ENCODE measurements at regions not wholly inside any gene's neighbourhood (a gene's known extent, or its start where the extent isn't known, plus 50 kb on each side); places are given as distances from the start of the nearest gene placed in this dataset.

DNA sequence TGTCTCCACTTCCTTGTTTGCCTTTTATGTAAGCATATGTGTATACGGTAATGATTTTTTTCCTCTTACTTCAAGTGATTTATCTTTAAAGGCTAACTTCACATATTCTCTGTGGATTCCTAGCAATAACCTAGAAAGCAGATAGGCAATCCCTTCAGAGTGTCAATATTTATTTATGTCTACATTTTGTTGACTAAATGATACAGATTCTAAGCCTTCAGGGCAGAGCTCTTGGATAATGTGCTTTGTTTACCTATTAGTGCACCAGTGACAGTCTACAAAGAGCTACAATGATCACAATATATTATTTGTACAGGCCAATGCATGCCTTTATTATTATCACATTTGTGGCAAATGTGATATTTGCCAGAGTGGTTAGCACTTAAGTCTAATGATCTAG is 406.2 kb downstream of the EFNB2 start:
- H3K27ac Mint-ChIP-seq = no peak overlapping the region
- no peak for DNase-seq

DNA sequence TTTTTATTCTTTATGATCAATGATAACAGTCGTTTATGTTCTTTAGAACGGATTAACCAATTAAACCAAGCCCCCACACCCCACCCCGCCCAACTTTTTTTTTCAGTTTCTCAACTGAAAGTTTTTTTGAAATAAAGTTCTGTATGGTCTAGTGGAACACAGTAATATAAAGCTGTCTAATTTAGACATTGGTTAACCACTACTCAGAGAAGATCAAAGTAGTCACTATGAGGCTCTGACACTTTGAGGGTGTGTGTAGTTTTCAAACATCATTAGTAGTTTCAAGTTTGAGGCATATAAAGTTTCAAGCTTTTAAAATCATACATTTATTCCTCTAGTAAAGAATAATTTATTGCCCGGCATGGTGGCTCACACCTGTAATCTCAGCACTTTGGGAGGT is 413.2 kb downstream of the EFNB2 start:
- H3K36me3 Mint-ChIP-seq (ENCODE audit: low read depth) = no peaks in the 10 kb centered on the region
- TF ChIP-seq, protein P1, sequence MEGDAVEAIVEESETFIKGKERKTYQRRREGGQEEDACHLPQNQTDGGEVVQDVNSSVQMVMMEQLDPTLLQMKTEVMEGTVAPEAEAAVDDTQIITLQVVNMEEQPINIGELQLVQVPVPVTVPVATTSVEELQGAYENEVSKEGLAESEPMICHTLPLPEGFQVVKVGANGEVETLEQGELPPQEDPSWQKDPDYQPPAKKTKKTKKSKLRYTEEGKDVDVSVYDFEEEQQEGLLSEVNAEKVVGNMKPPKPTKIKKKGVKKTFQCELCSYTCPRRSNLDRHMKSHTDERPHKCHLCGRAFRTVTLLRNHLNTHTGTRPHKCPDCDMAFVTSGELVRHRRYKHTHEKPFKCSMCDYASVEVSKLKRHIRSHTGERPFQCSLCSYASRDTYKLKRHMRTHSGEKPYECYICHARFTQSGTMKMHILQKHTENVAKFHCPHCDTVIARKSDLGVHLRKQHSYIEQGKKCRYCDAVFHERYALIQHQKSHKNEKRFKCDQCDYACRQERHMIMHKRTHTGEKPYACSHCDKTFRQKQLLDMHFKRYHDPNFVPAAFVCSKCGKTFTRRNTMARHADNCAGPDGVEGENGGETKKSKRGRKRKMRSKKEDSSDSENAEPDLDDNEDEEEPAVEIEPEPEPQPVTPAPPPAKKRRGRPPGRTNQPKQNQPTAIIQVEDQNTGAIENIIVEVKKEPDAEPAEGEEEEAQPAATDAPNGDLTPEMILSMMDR (IDR thresholded peaks at IDR 0.05) = no peak
- DNase-seq = no peak
- H3K27me3 Mint-ChIP-seq (ENCODE audit: insufficient read depth) = peaks cover 1% of the 10 kb centered on the region; the same call in 1 of the 2 replicates
- peaks cover 42% of the 10 kb centered on the region for H3K4me1 Mint-ChIP-seq (ENCODE audit: low read depth)
- H3K4me3 Mint-ChIP-seq = no peak overlapping the region
- no peak overlapping the region for H3K27ac Mint-ChIP-seq
- no peaks in the 10 kb centered on the region for H3K9me3 Mint-ChIP-seq

More for the DNA sequence above, 406.2 kb downstream of the EFNB2 start:
- Mint-ChIP-seq H3K9me3 (peaks cover 18% of the 10 kb centered on the region), H3K36me3 (ENCODE audit: low read depth) (peaks cover 18% of the 10 kb centered on the region), H3K4me1 (ENCODE audit: low read depth) (peaks cover 29% of the 10 kb centered on the region), H3K4me3 (no peak overlapping the region), H3K27me3 (ENCODE audit: insufficient read depth) (peaks cover 9% of the 10 kb centered on the region)
- TF ChIP-seq, protein P1 (IDR thresholded peaks at IDR 0.05) = no peak

DNA sequence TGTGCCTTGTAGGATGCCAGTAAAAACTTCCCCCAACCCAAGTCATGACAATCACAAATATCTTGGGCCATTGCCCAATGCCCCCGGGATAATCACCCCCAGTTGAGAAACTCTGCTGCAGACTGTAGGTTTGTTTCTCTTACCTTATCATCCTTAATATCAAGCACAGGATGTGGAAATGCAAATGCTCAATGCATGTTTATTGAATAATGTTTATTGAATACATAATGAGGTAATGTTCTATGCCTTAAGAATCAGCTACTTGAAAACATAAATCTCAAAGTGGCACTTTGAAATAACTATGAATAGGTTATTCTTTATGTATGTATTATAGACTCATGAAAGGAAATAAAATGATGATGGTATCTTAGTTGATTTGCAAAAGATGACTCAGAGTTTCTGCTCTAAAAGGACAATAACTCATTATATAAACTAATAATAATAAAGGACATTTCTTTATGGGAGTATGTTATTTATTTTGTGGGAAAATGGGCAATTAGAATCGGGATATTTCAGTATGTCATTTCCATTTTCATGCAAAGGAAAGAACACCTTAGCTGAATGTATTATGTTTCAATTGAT is 414.2 kb downstream of the EFNB2 start:
- TF ChIP-seq, protein P1 (IDR thresholded peaks at IDR 0.05) = no peak
- Mint-ChIP-seq H3K27me3 (ENCODE audit: insufficient read depth) (peaks cover 1% of the 10 kb centered on the region; the same call in 1 of the 2 replicates), H3K9me3 (no peaks in the 10 kb centered on the region), H3K36me3 (ENCODE audit: low read depth) (no peaks in the 10 kb centered on the region), H3K4me3 (no peak overlapping the region), H3K4me1 (ENCODE audit: low read depth) (peaks cover 52% of the 10 kb centered on the region), H3K27ac (no peak overlapping the region)
- no peak for DNase-seq

DNA sequence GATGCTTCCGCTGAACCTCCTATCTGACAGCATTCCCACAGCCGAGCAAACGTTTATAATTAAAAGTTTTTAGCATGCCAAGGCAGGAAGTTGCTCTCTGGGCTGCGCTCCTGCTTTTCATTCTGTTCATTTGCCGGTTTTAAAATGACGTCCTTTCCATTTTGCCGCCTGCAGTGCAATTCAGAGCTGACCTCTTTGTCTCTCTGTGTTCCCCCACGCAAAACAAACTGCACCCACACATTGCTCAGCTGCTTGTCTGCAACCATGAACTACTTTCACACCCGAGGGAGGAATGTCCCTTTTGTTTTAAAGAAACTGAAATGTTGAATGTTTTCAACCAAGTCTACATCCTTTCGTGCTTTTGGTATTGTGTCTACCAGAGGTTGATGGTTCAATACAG is 416.5 kb downstream of the EFNB2 start:
- H3K4me1 Mint-ChIP-seq (ENCODE audit: low read depth) = peaks cover 75% of the 10 kb centered on the region
- TF ChIP-seq, protein P1 (IDR thresholded peaks at IDR 0.05) = no peak
- no peaks in the 10 kb centered on the region for H3K9me3 Mint-ChIP-seq
- H3K27ac Mint-ChIP-seq = no peak overlapping the region; the same call in 1 of the 2 replicates
- H3K27me3 Mint-ChIP-seq (ENCODE audit: insufficient read depth) = peaks cover 1% of the 10 kb centered on the region; the same call in 1 of the 2 replicates
- H3K36me3 Mint-ChIP-seq (ENCODE audit: low read depth) = no peaks in the 10 kb centered on the region; the same call in 1 of the 2 replicates
- H3K4me3 Mint-ChIP-seq = peak overlapping the region; percentile 16; the same call in 1 of the 2 replicates
- DNase-seq = no peak

DNA sequence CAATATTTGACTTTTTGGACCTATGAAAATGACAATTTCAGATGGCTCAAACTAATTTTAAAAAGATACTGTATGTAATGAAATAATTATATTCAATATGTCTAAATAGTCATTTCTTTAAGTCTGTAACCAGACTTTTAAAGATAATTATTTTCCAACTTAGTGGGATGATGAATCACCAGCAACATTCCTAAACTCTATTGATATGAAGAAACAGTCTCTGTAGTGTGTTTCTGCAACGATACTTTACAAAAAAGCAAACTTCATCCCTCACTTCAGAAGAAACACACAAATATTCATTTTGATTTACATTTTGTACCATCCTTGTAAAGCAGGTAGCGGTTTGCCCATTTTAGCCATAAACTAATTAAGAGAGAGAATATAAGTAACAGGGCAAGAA is 417.4 kb downstream of the EFNB2 start:
- H3K36me3 Mint-ChIP-seq (ENCODE audit: low read depth) = no peaks in the 10 kb centered on the region; the same call in 1 of the 2 replicates
- no peak overlapping the region; the same call in 1 of the 2 replicates for H3K27ac Mint-ChIP-seq
- TF ChIP-seq, protein P1 (IDR thresholded peaks at IDR 0.05) = no peak
- H3K27me3 Mint-ChIP-seq (ENCODE audit: insufficient read depth) = peaks cover 1% of the 10 kb centered on the region; the same call in 1 of the 2 replicates
- DNase-seq = no peak
- no peaks in the 10 kb centered on the region for H3K9me3 Mint-ChIP-seq
- peak overlapping the region; percentile 39; the same call in 1 of the 2 replicates for H3K4me3 Mint-ChIP-seq
- H3K4me1 Mint-ChIP-seq (ENCODE audit: low read depth) = peaks cover 82% of the 10 kb centered on the region
